NCI-H82 (cell line): ENCODE measurements at regions not wholly inside any gene's neighbourhood (a gene's known extent, or its start where the extent isn't known, plus 50 kb on each side); places are given as distances from the start of the nearest gene placed in this dataset.

Experiments used
- DNase-seq: peaks from one replicate; lab custom pipeline; 2025; lab: John Stamatoyannopoulos, UW

- DNase-seq: no peak
Measured at GRCh38 chr2:128813352-128814034, 494.8 kb upstream of the HS6ST1 start.

DNA sequence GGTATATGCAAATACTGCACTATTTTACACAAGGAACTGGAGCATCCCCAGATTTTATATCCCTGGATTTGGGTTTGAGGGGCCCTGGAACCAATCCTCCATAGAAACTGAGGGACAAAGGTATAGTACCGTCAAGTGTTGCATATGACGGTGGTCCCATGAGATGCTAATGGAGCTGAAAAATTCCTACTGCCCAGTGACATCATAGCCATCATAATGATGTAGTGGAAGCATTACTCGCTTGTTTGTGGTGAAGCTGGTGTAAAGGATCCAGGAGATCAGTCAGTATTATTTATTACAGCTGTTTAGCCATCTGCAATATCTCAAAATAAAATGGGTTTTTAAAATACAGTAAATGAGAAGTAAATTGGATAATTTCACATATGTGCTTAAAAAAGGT, 496.6 kb upstream of the HS6ST1 start:
- no peak for DNase-seq

DNA sequence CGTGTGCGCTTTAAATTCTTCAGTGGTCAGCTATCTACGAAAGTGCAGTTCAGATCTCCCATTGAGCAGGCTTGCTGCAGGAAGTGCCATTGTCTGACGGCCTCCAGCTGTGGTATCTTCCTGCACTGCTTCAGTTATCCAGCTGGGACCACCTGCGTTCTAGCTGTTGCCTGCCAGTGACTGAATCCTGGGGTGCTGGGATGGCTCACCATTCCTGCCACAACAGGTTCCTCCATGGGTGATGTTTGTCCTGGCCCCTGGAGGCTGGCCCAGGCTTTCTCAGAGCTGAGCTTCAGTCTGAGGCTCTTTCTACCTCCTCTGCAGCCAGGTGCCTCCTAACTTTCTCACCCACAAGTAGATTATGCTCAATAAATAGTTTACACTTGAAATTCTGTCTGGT, 498.5 kb upstream of the HS6ST1 start:
- no peak for DNase-seq

DNA sequence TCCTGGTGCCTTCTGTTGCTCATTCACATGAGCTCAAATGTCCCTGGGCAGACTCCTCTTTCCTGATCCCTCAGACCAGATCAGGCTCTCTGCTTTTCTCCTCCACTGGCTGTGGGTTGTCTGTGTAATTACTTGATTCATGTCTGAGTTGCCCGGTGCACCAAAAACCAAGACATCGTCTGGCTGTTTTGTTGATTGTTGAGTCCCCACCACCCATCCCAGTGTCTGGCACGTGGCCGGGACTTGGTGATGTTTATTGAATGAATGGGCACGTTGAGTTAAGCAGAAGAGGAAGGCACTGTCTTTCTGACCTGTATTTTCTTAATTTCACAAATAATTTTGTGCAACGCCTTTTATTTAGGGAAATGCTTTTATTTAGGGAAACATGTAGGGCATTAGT, 499.1 kb upstream of the HS6ST1 start:
- DNase-seq: no peak

DNA sequence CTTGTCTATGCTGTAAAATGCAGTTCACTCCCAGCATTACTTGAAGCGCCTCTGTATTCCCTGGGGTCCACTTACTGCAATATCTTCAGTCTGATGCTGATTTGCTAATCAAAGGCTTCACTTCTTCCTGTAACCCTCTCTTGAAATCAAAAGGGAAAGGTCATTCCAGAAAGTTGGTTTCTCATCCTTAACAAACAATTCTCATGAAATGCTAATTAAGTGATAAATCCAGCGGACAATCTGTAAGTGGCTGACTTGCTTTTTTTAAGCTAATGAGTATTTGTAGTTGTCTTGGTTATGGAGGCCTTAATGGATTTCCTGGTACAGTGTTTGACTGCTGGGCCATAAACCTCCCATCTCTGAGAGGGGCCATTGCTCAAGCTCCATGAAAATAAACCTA, 499.6 kb upstream of the HS6ST1 start:
- no peak for DNase-seq

DNA sequence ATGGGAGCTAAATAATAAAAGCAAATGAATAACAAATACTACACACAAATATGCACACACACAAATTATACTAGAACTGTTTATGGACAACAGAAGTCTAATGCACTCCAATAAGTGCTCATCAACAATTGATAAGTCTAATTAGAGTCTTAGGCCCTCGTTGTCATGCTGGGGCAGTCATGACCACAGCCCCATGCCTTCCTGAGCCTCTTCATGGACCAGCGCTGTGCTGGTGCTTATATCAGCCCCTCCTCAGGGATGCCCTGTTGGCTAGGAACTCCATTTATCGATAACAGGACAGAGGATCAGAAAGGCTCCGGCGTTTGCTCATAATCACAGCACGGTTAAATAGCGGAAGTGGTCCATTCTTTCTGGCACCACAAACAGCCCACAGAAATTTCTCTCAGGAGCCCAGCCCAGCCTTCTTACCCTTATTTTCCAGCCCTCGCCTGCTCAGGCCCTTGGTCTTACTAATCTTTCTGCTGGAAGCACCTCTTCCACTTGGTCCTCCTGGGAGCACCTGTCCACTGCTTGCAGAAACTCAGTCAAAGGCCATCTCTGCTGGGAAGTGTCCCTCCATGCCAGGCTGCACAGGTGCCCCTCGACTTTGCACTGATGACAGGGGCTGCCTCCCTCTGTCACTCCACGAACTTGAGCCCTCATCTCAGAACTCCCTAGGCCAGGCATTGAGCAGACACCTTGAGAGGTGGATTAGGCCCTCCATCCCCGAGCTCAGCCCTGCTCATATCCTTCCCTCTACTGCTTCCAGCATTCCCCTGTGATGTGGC, 500.2 kb upstream of the HS6ST1 start:
- DNase-seq: no peak

- DNase-seq: no peak
Measured at GRCh38 chr2:128820452-128820851, 501.8 kb upstream of the HS6ST1 start.

GRCh38 chr2:128821010-128821409, 502.3 kb upstream of the HS6ST1 start:
- no peak for DNase-seq

- no peak for DNase-seq
Measured at GRCh38 chr2:128832946-128833663, 514.4 kb upstream of the HS6ST1 start.

DNA sequence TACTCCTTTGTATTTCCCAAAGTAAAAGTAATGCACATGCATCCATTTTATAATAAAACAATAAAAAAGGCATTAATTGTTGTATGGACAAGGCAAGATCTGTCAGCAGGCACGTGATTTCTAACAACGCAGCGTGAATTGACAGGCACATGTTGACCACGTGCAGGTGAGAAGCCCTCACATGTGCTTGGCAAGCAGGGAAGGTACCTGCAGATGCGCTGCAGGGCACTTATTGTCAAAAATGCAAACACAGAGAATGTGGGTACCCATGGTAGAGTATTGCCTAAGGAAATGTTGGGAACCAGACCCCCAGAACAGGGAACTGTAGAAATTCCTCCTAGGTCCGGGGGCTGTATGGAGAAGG, 515.0 kb upstream of the HS6ST1 start:
- no peak for DNase-seq

- no peak for DNase-seq
Measured at GRCh38 chr2:128834207-128834879, 515.7 kb upstream of the HS6ST1 start.

- no peak for DNase-seq
Measured at GRCh38 chr2:128834880-128835252, 516.2 kb upstream of the HS6ST1 start.

GRCh38 chr2:128835342-128835855, 516.7 kb upstream of the HS6ST1 start:
- DNase-seq: no peak

DNA sequence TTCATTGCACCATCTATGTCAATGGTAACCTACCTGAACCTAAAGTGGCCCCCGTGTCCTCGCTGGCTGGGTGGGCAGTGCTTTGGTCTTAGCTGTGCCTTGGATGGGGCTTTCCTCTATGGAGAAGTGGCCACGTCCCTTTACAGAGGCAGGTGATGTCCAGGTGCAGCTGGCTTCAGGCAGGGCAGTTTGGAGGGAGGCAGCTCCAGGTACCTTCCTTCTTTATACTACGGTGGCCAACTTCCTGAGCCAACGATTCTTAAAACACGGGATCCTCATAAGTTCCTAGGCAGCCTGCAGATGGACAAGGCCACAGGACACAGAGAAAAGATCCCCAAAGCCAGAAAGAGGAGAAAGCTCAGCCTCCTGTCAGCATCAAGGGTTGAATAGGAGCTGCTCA, 517.3 kb upstream of the HS6ST1 start:
- no peak for DNase-seq

DNA sequence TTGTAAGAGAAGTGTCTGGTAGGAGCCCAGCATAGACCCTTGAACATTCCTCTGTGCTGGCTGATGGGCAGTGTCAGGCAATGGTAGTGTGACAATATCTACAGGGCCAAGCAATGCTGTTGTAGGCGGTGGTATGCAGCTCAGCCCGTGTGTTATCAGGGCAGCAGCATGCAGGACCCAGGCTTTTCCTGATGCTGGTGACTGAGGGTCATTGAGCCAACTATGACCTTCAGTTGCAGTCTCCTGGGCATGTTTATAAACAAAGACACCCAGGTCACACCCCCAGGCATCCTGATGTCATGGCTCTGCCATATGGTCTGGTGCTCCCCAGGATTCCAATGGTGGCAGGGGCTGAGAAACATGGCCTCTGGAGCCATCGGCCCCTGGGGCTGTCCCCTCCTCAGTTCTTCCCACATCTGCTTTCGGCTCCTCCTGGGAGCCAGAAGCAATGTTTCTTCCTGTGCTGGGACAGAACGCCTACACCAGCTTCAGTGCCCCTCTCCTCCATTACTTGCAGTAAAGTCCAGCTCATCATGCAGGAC, 518.0 kb upstream of the HS6ST1 start:
- no peak for DNase-seq

DNA sequence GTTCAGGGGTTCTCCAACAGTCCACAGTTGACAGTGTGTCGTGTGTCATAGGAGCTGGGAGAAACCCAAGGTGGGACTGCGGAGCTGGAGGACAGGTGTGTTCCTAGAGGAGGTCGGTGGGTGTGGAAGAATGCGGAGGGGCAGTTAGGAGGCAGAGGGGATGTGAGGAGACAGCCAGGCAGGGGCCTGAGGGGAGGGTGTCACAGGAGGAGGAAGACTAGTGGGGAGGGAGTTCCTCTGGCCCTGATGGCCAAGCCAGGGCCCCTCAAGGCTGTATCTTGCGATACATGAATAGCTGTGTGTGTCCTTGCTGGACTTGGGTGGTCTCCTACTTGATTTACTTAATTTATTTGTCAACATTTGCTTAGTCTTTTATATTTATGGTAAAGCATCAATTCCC, 519.6 kb upstream of the HS6ST1 start:
- no peak for DNase-seq

GRCh38 chr2:128841803-128842202, 523.1 kb upstream of the HS6ST1 start:
- DNase-seq: no peak

- DNase-seq: no peak
Measured at GRCh38 chr2:128867311-128867710, 548.6 kb upstream of the HS6ST1 start.

- DNase-seq: no peak
Measured at GRCh38 chr2:128867936-128868636, 549.4 kb upstream of the HS6ST1 start.

- DNase-seq: no peak
Measured at GRCh38 chr2:128868686-128869551, 550.3 kb upstream of the HS6ST1 start.
